ENCODE measurements at regions not wholly inside any gene's neighbourhood (a gene's known extent, or its start where the extent isn't known, plus 50 kb on each side); places are given as distances from the start of the nearest gene placed in this dataset.

DNA sequence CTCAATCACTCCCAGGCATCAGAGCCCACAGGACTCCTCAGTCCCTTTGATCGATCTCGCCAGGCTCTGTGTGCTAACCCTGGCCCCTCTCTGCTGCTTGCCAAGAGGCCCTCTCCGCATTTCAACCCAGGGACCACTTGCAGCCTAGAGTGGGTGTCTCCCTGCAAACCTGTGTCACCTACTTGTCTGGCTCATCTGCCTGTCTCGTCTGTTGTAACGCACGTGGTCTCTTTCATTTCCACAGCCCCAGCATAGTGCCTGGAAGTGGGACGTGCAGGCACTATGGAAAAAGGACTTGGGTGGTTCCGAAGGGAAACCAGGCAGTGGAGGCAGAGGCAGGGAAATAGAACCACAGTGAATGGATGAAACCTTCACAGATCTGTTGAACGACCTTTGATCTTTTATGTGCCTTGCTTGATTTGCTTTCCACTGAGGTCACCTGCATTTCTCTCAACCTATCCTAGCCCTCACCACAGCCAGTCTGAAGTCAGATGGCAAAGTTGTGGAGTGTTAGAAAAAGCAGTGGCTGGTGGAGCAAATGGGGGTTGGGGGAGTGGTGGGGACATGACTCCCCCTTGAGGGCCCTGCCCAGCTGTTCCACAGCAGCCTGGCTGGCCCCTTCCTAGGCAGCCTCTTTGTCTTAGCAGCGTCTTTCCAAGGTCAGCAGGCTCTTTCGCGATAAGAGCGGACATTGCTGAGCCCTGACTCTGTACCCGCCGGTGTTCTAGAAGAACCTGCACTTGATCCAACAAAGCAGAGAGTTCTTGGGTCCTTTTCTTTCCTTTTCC is 55.8 kb upstream of the TAGAP start:
- no peak for DNase-seq

DNA sequence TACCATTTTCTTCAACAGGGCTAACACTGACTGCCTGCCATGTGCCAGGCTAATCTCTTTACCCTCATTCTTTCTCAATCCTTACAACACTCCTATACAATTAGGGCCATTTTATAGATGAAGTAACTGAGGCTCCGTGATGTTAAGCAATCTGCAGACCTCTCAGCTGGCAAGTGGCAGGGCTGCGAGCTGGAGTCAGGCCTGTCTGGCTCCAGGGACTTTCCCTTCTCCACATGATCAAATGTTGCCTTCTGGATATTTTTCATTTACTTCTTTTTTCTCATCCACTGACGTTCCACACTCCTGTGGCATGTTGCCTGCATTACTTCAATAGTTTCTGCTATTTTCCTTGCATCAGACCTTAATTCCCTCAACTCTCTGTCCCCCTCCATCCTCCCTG is 55.2 kb upstream of the TAGAP start:
- no peak for DNase-seq

GRCh38 chr6:159099276-159099675 is 54.5 kb upstream of the TAGAP start:
- DNase-seq = no peak

GRCh38 chr6:159098636-159099106 is 53.9 kb upstream of the TAGAP start:
- DNase-seq = no peak

- no peak for DNase-seq
Measured at GRCh38 chr6:159097256-159097655, 52.5 kb upstream of the TAGAP start.

GRCh38 chr6:159095616-159096015 is 50.8 kb upstream of the TAGAP start:
- no peak for DNase-seq

DNA sequence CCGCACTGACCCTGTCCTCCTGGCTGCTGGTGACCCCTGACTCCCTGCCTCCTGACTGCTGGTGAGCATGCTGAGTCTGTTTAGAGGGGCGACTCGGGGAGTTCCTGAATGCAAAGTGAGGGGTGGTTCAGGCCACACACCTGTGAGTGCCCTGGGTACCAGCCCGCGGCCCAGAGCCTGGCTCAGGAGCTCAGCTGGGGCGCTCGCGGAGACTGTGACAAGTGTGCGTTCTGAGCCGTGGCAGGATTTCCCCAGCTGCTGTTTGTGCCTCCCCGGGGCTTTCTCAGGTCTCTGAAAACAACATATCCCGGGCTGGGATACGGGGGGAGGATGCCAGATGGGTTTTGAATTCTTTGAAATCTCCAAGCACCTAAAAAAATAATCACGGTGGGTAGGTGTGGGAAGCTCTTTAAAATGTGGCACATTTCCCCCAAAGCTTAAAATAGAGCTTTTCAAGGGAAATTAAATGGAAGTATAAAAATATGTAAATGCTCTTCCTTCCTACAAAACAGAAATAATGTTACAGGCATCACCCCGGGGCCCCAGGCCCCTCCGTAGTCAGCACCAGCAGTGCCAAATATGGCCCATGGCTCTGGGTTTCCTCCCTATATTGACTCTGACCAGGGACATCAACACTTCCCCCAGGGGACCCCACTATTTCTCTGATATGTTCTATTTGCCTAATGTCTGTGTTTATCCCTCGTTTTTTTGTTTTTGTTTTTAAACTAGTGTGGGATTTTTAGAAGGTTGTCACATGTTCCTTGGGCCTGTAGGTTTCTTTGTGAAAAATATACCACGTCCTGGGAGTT is 49.9 kb upstream of the TAGAP start:
- no peak for DNase-seq
